GM12878 (cell line): ENCODE measurements at regions not wholly inside any gene's neighbourhood (a gene's known extent, or its start where the extent isn't known, plus 50 kb on each side); places are given as distances from the start of the nearest gene placed in this dataset.

Experiments used
- ATAC-seq: fragments of 200-7000 bp; cut with Tn5 transposase; 3 replicates; pipeline ENCODE4 v1.9.1; 2020; ENCODE audit warnings: mild to moderate bottlenecking, moderate library complexity
- BruUV-seq: library from RNA; stranded (reverse); fragments of 400-500 nt; replicated peaks from 2 replicates; lab custom pipeline; 2021; lab: Mats Ljungman, UMichigan
- CTCF ChIA-PET: fragments of 300-600 bp; sonication (Branson Sonifier 250); formaldehyde crosslinking; extraction: SDS; loops from one replicate; lab custom pipeline; 2021; ENCODE audit warnings: inconsistent platforms; lab: Yijun Ruan, JAX
- POLR2A ChIA-PET: fragments of 350-600 bp; formaldehyde crosslinking; extraction: SDS; loops from one replicate; lab custom pipeline; 2021; ENCODE audit warnings: inconsistent platforms; lab: Charles Lee
- RAD21 ChIA-PET: fragments of 300-600 bp; sonication (Branson Sonifier 250); formaldehyde crosslinking; loops from one replicate; lab custom pipeline; 2023; ENCODE audit warnings: antibody characterized with exemption; ENCODE audit not compliant: unreplicated experiment; lab: Charles Lee
- SMC1A ChIA-PET: fragments of 300-600 bp; sonication (Branson Sonifier 250); formaldehyde crosslinking; loops from one replicate; lab custom pipeline; 2023; ENCODE audit not compliant: unreplicated experiment, uncharacterized antibody; lab: Charles Lee
- DNase-seq: peaks from one replicate; pipeline ENCODE4 v3.0.0-alpha.2; 2011; ENCODE audit warnings: low read depth, low spot score
- FAIRE-seq: peaks from 3 replicates; lab custom pipeline; 2011; peaks lifted over from hg19 to GRCh38; lab: Jason Lieb, UNC
- H2AFZ ChIP-seq: 2 replicates; pipeline ENCODE4 v1.6.0; 2011; ENCODE audit warnings: low read depth, low read length, control low read depth; ENCODE audit not compliant: control insufficient read depth
- H3K27ac ChIP-seq: 2 replicates; pipeline ENCODE4 v1.5.1; 2011; ENCODE audit warnings: control low read depth; ENCODE audit not compliant: control insufficient read depth, insufficient read depth
- H3K27me3 ChIP-seq, 2 experiments: replicated peaks in 1 of 2; 2 replicates each; pipeline versions ENCODE4 v1.6.0 to v1.6.1; 2011; ENCODE audit warnings: low read length in 1 of 2; ENCODE audit not compliant: control insufficient read depth in 2 of 2, insufficient read depth in 2 of 2
- H3K36me3 ChIP-seq, 2 experiments: 2 replicates each; pipeline ENCODE4 v1.5.1; 2011; ENCODE audit warnings: low read length in 1 of 2; ENCODE audit not compliant: control insufficient read depth in 2 of 2, insufficient read depth in 2 of 2
- H3K4me1 ChIP-seq: 2 replicates; pipeline ENCODE4 v1.6.1; 2011; ENCODE audit warnings: mild to moderate bottlenecking, low read length, moderate library complexity, mixed read lengths; ENCODE audit not compliant: control insufficient read depth, insufficient read depth
- H3K4me2 ChIP-seq: 2 replicates; pipeline ENCODE4 v1.6.0; 2011; ENCODE audit warnings: control low read depth; ENCODE audit not compliant: control insufficient read depth, insufficient read depth
- H3K4me3 ChIP-seq: fragments of 200-600 bp; sonication (generic); 2 replicates; pipeline ENCODE4 v1.5.1; 2016
- H3K79me2 ChIP-seq: 2 replicates; pipeline ENCODE4 v1.6.0; 2011; ENCODE audit warnings: low read length; ENCODE audit not compliant: control insufficient read depth, insufficient read depth
- H3K9ac ChIP-seq: 2 replicates; pipeline ENCODE4 v1.8.0; 2011; ENCODE audit warnings: low read length, control low read depth, mixed read lengths; ENCODE audit not compliant: control insufficient read depth, insufficient read depth
- H3K9me3 ChIP-seq: replicated peaks from 3 replicates; pipeline ENCODE4 v1.5.1; 2011; ENCODE audit warnings: mild to moderate bottlenecking, low read length; ENCODE audit not compliant: control insufficient read depth, insufficient read depth
- H4K20me1 ChIP-seq: 2 replicates; pipeline ENCODE4 v1.6.0; 2011; ENCODE audit not compliant: control insufficient read depth, insufficient read depth
- EED ChIP-seq: sonication (generic); IDR thresholded peaks from 2 replicates; pipeline ENCODE4 v1.6.1; 2016; ENCODE audit warnings: antibody characterized with exemption, low read depth
- MEF2B ChIP-seq: fragments of 450-650 bp; IDR thresholded peaks from 2 replicates; pipeline ENCODE4 v1.6.1; 2018; ENCODE audit warnings: mild to moderate bottlenecking, moderate library complexity; ENCODE audit not compliant: partially characterized antibody, poor library complexity, severe bottlenecking
- PKNOX1 ChIP-seq: fragments of 450-650 bp; IDR thresholded peaks from 2 replicates; pipeline ENCODE4 v1.6.1; 2016; ENCODE audit warnings: mild to moderate bottlenecking
- YBX1 ChIP-seq: fragments of 450-650 bp; IDR thresholded peaks from 2 replicates; pipeline ENCODE4 v1.6.1; 2016; ENCODE audit warnings: antibody characterized with exemption
- ZNF207 ChIP-seq: fragments of 450-650 bp; IDR thresholded peaks from 2 replicates; pipeline ENCODE4 v1.6.1; 2014; ENCODE audit warnings: antibody characterized with exemption, mild to moderate bottlenecking, borderline replicate concordance
- WGBS: methylation state at CpG from one replicate; pipeline ENCODE4 v1.1.6; 2016; ENCODE audit warnings: low lambda C conversion rate; ENCODE audit not compliant: insufficient replicate concordance, insufficient coverage; ENCODE audit errors: missing lambda C conversion rate; 5-methylcytosine and 5-hydroxymethylcytosine counted together
- in situ Hi-C: fragments of 300-500 bp; cut with MboI; formaldehyde crosslinking; loops from 9 replicates; pipeline ENCODE4 v1.14.3; 2018; ENCODE audit warnings: mixed read lengths
- intact Hi-C: fragments of 100-400 bp; cut with micrococcal nuclease; formaldehyde crosslinking; loops from one replicate; pipeline ENCODE4 v1.14.2; 2022; ENCODE audit not compliant: unreplicated experiment
- TF ChIP-seq, protein P1 (sequence below), 3 experiments: IDR thresholded peaks in 2 of 3; conservative IDR thresholded peaks in 1 of 3; 2 replicates each; pipeline ENCODE4 v1.5.1; 2011; ENCODE audit warnings: low read depth in 3 of 3, low read length in 3 of 3, mild to moderate bottlenecking in 3 of 3, control low read depth in 2 of 3, moderate library complexity in 2 of 3, inconsistent platforms in 1 of 3, mixed read lengths in 1 of 3; ENCODE audit not compliant: control insufficient read depth in 2 of 3, insufficient read depth in 1 of 3; ENCODE audit errors: extremely low read depth in 1 of 3

- ChIA-PET SMC1A (no interaction called here), POLR2A (no interaction called here), CTCF (interaction anchor here (0.6 kb wide), 1 partner anchor 737 kb away, joined by 4 read pairs; no protein-coding TSS in a partner anchor), RAD21 (no interaction called here)
- 25% methylated on average over 4 of the region's 4 CpGs for WGBS
- Histone ChIP-seq H3K36me3 (no peaks in the 10 kb centered on the region), H4K20me1 (no peaks in the 10 kb centered on the region), H3K4me2 (no peak overlapping the region), H3K4me1 (no peaks in the 10 kb centered on the region), H3K27ac (no peak overlapping the region), H2AFZ (no peak overlapping the region), H3K9me3 (no peaks in the 10 kb centered on the region), H3K27me3 (no peaks in the 10 kb centered on the region), H3K9ac (no peak overlapping the region), H3K79me2 (no peaks in the 10 kb centered on the region), H3K4me3 (no peak overlapping the region)
- FAIRE-seq = no peak
- TF ChIP-seq EED (no peak), ZNF207 (no peak), MEF2B (no peak), PKNOX1 (no peak), YBX1 (no peak)
- TF ChIP-seq, protein P1, sequence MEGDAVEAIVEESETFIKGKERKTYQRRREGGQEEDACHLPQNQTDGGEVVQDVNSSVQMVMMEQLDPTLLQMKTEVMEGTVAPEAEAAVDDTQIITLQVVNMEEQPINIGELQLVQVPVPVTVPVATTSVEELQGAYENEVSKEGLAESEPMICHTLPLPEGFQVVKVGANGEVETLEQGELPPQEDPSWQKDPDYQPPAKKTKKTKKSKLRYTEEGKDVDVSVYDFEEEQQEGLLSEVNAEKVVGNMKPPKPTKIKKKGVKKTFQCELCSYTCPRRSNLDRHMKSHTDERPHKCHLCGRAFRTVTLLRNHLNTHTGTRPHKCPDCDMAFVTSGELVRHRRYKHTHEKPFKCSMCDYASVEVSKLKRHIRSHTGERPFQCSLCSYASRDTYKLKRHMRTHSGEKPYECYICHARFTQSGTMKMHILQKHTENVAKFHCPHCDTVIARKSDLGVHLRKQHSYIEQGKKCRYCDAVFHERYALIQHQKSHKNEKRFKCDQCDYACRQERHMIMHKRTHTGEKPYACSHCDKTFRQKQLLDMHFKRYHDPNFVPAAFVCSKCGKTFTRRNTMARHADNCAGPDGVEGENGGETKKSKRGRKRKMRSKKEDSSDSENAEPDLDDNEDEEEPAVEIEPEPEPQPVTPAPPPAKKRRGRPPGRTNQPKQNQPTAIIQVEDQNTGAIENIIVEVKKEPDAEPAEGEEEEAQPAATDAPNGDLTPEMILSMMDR (IDR thresholded peaks at IDR 0.05 in 2 of 3, conservative IDR thresholded peaks at IDR 0.05 in 1 of 3; ENCODE audit: control insufficient read depth in 2 of 3, extremely low read depth in 1 of 3, insufficient read depth in 1 of 3, low read depth in 3 of 3, low read length in 3 of 3) = no peak
- intact Hi-C loops = no loop called here
- no peak for ATAC-seq
- DNase-seq = no peak
- in situ Hi-C loops = no loop called here
- no TSS peak for BruUV-seq
Observed at GRCh38 chr16:54627616-54628015, 303.0 kb upstream of the IRX5 start.
